ENCODE measurements at regions not wholly inside any gene's neighbourhood (a gene's known extent, or its start where the extent isn't known, plus 50 kb on each side); places are given as distances from the start of the nearest gene placed in this dataset.

DNA sequence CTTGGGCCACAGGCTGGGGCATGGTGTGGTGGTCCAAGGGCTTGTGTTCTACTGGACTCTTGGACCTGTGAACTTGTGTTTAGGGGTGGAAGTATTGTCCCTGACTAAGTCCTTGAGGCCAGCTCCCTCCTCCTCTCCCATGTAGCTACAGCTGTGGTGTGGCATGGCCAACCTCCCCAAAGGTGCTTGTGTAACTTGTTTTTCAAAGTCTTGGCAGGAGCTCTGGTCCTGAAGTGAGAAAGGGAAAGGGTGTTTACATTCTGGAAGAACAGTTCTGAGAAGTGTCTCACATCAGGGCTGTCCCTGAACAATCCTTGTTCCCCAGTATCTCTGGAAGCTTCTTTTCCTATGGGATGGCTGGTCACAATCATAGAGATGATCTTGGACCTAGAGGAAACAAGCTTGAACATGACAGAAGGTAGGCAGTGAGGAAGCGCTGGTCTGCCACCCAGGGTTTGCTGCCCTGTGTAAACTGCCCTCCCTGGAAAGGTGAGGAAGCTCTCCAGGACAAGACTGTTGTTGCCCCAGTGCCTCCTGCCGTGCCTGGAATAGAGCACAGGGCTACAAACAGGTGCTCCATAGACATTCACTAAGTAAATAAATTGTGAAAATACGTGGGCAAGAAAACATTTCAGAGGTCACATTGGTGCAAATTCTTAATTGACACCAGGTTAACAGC is 64.6 kb upstream of the KLF9 start:
- Histone ChIP-seq H3K27me3 (replicated peaks; ENCODE audit: insufficient read depth) (no peaks in the 10 kb centered on the region), H3K4me1 (replicated peaks) (peaks cover 58% of the 10 kb centered on the region), H3K36me3 (no peaks in the 10 kb centered on the region), H3K4me3 (peak overlapping the region in 1 of 2 donors; percentile 14), H3K27ac (peak overlapping the region; percentile 92 to 96), H3K9me3 (no peaks in the 10 kb centered on the region)
- DNase-seq (ENCODE audit: low spot score): peak; percentile 91
- intact Hi-C loops (cut with DNase I): no loop called here
- WGBS: 42% methylated on average over 3 of the region's 3 CpGs
- TF ChIP-seq, protein P1, sequence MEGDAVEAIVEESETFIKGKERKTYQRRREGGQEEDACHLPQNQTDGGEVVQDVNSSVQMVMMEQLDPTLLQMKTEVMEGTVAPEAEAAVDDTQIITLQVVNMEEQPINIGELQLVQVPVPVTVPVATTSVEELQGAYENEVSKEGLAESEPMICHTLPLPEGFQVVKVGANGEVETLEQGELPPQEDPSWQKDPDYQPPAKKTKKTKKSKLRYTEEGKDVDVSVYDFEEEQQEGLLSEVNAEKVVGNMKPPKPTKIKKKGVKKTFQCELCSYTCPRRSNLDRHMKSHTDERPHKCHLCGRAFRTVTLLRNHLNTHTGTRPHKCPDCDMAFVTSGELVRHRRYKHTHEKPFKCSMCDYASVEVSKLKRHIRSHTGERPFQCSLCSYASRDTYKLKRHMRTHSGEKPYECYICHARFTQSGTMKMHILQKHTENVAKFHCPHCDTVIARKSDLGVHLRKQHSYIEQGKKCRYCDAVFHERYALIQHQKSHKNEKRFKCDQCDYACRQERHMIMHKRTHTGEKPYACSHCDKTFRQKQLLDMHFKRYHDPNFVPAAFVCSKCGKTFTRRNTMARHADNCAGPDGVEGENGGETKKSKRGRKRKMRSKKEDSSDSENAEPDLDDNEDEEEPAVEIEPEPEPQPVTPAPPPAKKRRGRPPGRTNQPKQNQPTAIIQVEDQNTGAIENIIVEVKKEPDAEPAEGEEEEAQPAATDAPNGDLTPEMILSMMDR (IDR thresholded peaks at IDR 0.05): no peak
- TF ChIP-seq POLR2AphosphoS5 (IDR thresholded peaks at IDR 0.05): peak; percentile 96

DNA sequence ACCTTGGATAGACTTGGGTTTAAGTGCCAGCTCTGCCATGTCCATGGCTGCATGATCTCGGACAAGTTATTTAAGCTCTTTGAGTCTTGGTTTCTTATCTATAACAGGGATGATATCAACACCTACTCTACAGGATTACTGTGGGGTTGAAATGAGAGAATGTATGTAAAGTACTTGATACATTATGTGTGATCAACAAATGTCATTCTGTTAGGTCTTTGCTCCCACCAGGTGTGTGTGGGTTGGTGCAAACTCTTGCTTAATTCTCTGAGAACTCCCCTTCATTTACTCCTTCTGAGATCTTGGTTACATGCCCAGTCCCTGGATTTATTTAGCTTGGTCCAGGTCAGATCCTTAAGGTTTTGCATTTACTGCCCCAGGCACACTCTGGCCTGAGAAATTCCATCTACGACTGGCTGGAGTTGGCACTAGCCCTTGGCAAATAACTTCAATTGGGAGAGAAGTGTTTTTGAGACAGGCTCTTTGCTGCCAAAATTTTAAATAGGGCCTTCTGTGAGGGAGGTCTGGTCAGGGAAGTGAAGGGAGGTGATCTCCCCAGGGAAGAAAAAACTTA is 63.5 kb upstream of the KLF9 start:
- DNase-seq (ENCODE audit: low spot score): peak; percentile 28
- H3K4me1 ChIP-seq (replicated peaks): peaks cover 58% of the 10 kb centered on the region
- intact Hi-C loops (cut with DNase I): no loop called here
- no peaks in the 10 kb centered on the region for H3K9me3 ChIP-seq
- H3K36me3 ChIP-seq: no peaks in the 10 kb centered on the region
- H3K27me3 ChIP-seq (replicated peaks; ENCODE audit: insufficient read depth): no peaks in the 10 kb centered on the region
- no peak overlapping the region for H3K4me3 ChIP-seq
- TF ChIP-seq, protein P1 (IDR thresholded peaks at IDR 0.05): no peak
- TF ChIP-seq POLR2A (IDR thresholded peaks at IDR 0.05): no peak
- TF ChIP-seq POLR2AphosphoS5 (IDR thresholded peaks at IDR 0.05): peak; percentile 8
- 48% methylated on average over 2 of the region's 2 CpGs for WGBS
- H3K27ac ChIP-seq: peak overlapping the region; percentile 92 to 96

DNA sequence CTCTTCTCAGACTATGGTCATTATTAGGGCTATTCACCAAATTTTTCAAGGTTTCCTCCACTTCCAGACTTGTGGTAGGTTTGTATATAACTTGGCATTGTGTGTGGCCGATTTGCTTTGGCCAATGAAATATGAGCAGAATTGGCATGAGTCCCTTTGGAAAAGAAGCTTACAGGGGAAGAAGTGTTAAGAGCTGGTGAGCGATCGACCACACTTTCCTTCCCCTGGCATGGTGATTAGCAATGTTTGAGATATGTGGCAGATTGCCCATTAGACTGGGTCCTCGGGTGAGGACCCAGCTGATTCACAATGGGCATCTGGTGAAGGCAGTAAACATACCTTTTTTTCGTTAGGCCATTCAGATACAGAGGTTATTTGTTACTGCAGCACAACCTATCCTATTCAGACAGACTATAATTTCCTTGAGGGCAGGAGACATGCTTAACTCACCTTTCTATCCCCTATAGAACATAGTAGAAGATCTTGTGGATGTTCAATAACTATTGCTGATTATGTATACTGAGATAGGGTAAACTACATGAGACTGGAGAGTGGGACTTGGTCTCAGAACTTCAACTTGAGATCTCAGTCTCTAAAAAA is 62.8 kb upstream of the KLF9 start:
- H3K27me3 ChIP-seq (replicated peaks; ENCODE audit: insufficient read depth): no peaks in the 10 kb centered on the region
- no peaks in the 10 kb centered on the region for H3K9me3 ChIP-seq
- peaks cover 55% of the 10 kb centered on the region for H3K4me1 ChIP-seq (replicated peaks)
- no peaks in the 10 kb centered on the region for H3K36me3 ChIP-seq
- H3K27ac ChIP-seq: peak overlapping the region; percentile 92 to 96
- intact Hi-C loops (cut with DNase I): no loop called here
- H3K4me3 ChIP-seq: no peak overlapping the region
- TF ChIP-seq POLR2A (IDR thresholded peaks at IDR 0.05) (no peak), POLR2AphosphoS5 (IDR thresholded peaks at IDR 0.05) (no peak)
- TF ChIP-seq, protein P1 (IDR thresholded peaks at IDR 0.05): no peak
- no peak for DNase-seq (ENCODE audit: low spot score)
- WGBS: 36% methylated on average over 5 of the region's 5 CpGs

DNA sequence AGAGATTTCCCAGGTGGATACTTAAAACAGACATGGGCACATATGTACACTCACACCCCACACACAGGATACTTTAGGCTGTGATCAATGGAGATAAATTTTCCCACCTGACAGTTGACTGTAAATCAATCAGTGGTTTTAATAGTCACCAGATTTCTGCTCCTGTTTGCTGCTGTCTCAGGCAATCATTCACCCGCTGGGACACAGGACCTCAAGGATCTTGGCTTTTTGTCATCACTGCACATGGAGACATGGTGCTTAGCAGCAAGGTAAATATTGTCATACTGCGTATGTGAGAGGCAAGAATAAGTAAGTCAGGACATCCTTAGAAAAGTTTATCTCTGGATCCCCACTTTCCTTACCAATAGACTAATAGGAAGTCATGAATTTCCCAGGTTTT is 60.8 kb upstream of the KLF9 start:
- 17% methylated on average over 2 of the region's 2 CpGs for WGBS
- TF ChIP-seq POLR2AphosphoS5 (IDR thresholded peaks at IDR 0.05): peak; percentile 90
- TF ChIP-seq, protein P1 (IDR thresholded peaks at IDR 0.05): no peak
- Histone ChIP-seq H3K9me3 (no peaks in the 10 kb centered on the region), H3K4me1 (replicated peaks) (peaks cover 43% of the 10 kb centered on the region), H3K4me3 (no peak overlapping the region), H3K27me3 (replicated peaks; ENCODE audit: insufficient read depth) (no peaks in the 10 kb centered on the region), H3K27ac (peak overlapping the region; percentile 92 to 96), H3K36me3 (no peaks in the 10 kb centered on the region)
- peak; percentile 91 for DNase-seq (ENCODE audit: low spot score)
- intact Hi-C loops (cut with DNase I): no loop called here
